ENCODE measurements at regions not wholly inside any gene's neighbourhood (a gene's known extent, or its start where the extent isn't known, plus 50 kb on each side); places are given as distances from the start of the nearest gene placed in this dataset.

GRCh38 chr3:70829092-70829491 is 516.7 kb upstream of the MDFIC2 start:
- TF ChIP-seq MAX (IDR thresholded peaks at IDR 0.05; ENCODE audit: insufficient read depth, insufficient read length) = no peak
- no peak for TF ChIP-seq POLR2A (IDR thresholded peaks at IDR 0.05; ENCODE audit: low read depth, low read length)
- no peak for TF ChIP-seq CTCF (IDR thresholded peaks at IDR 0.05; ENCODE audit: extremely low read depth in 1 of 2, insufficient read depth in 1 of 2, low read depth in 1 of 2, low read length in 2 of 2)

Data from endothelial cell of umbilical vein (primary cell).